Testis (tissue), 2 donors: ENCODE measurements at regions not wholly inside any gene's neighbourhood (a gene's known extent, or its start where the extent isn't known, plus 50 kb on each side); places are given as distances from the start of the nearest gene placed in this dataset.

Experiments used
- DNase-seq: peaks from one replicate; pipeline ENCODE4 v3.0.0-alpha.2; 2019
- H3K27ac ChIP-seq, 2 donors: fragments of 200-600 bp; sonication (generic); one replicate each; pipeline ENCODE4 v1.5.1; 2019
- H3K27me3 ChIP-seq: fragments of 200-600 bp; sonication (generic); one replicate; pipeline ENCODE4 v1.5.1; 2019
- H3K36me3 ChIP-seq: fragments of 200-600 bp; sonication (generic); one replicate; pipeline ENCODE4 v1.5.1; 2017; ENCODE audit warnings: low read depth; ENCODE audit errors: missing control alignments
- H3K4me1 ChIP-seq: fragments of 200-600 bp; sonication (generic); one replicate; pipeline ENCODE4 v1.5.1; 2019
- H3K4me3 ChIP-seq, 2 donors: fragments of 200-600 bp; sonication (generic); one replicate each; pipeline ENCODE4 v1.5.1; 2017 to 2019
- H3K9me3 ChIP-seq: fragments of 200-600 bp; sonication (generic); one replicate; pipeline ENCODE4 v1.5.1; 2017
- POLR2A ChIP-seq: fragments of 450-650 bp; IDR thresholded peaks from one replicate; pipeline ENCODE4 v1.6.1; 2017; ENCODE audit warnings: antibody characterized with exemption, mild to moderate bottlenecking, moderate library complexity
- WGBS, 2 donors: methylation state at CpG; one replicate each; pipeline ENCODE4 v1.1.5; 2018; 5-methylcytosine and 5-hydroxymethylcytosine counted together
- intact Hi-C: fragments of 100-400 bp; cut with DNase I; formaldehyde crosslinking; loops from one replicate; pipeline ENCODE4 v1.15.1; 2023; ENCODE audit warnings: low total_unique reads
- TF ChIP-seq, protein P1 (sequence below), 3 experiments: fragments of 450-650 bp in 2 of 3; fragments of 200-600 bp in 1 of 3; sonication (generic) in 1 of 3; IDR thresholded peaks; one replicate each; pipeline ENCODE4 v1.5.1; 2016 to 2019; ENCODE audit warnings: antibody characterized with exemption in 3 of 3, mild to moderate bottlenecking in 2 of 3, moderate library complexity in 1 of 3

DNA sequence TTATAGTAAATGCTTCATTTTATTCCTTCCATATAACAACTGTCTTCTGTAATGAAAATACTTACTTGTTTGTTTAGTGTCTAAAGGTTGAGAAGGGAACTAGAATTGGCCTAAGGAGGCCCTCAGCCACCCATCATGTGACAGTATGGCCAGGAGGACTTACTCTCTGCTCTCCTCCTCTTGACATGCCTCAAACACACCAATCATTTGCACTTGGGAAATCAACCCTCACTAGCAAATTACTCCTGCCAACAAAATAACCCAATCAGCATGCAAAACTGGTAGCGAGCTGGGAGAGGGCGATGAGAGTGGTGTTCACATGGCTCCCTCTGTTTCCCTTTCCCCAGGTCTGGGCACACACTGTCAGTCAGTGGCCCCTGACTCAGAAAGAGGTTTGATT, 58.6 kb upstream of the MEF2C start:
- Histone ChIP-seq H3K27me3 (no peaks in the 10 kb centered on the region), H3K4me1 (no peaks in the 10 kb centered on the region), H3K27ac (no peak overlapping the region), H3K9me3 (no peaks in the 10 kb centered on the region), H3K4me3 (no peak overlapping the region), H3K36me3 (no peaks in the 10 kb centered on the region)
- WGBS, 2 donors: 100% methylated on average over 2 of the region's 2 CpGs
- TF ChIP-seq POLR2A: no peak
- TF ChIP-seq, protein P1, sequence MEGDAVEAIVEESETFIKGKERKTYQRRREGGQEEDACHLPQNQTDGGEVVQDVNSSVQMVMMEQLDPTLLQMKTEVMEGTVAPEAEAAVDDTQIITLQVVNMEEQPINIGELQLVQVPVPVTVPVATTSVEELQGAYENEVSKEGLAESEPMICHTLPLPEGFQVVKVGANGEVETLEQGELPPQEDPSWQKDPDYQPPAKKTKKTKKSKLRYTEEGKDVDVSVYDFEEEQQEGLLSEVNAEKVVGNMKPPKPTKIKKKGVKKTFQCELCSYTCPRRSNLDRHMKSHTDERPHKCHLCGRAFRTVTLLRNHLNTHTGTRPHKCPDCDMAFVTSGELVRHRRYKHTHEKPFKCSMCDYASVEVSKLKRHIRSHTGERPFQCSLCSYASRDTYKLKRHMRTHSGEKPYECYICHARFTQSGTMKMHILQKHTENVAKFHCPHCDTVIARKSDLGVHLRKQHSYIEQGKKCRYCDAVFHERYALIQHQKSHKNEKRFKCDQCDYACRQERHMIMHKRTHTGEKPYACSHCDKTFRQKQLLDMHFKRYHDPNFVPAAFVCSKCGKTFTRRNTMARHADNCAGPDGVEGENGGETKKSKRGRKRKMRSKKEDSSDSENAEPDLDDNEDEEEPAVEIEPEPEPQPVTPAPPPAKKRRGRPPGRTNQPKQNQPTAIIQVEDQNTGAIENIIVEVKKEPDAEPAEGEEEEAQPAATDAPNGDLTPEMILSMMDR (IDR thresholded peaks at IDR 0.05): no peak
- intact Hi-C loops: no loop called here
- no peak for DNase-seq

DNA sequence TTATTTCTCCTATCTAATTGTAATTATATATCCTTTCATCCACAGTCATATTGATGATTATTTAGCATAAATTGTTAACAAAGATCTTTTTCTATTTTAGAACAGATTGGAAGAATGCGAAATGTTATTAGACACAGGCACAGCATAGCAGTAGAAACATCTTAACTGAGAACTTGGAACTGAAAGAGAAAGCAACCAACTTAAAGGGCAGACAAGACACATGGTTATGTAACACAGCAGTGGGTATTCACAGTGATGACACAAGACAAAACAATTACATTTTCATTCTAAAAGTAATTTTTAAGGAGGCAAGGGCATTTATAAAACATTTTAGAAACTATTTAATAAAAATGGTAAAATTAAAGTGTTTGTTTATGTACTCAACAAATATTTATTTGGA, 57.7 kb upstream of the MEF2C start:
- TF ChIP-seq POLR2A: no peak
- TF ChIP-seq, protein P1 (IDR thresholded peaks at IDR 0.05): no peak
- H3K27me3 ChIP-seq: no peaks in the 10 kb centered on the region
- no peaks in the 10 kb centered on the region for H3K4me1 ChIP-seq
- no peak for DNase-seq
- no peaks in the 10 kb centered on the region for H3K9me3 ChIP-seq
- no peak overlapping the region for H3K4me3 ChIP-seq
- H3K36me3 ChIP-seq: no peaks in the 10 kb centered on the region
- H3K27ac ChIP-seq: no peak overlapping the region
- WGBS, 2 donors: 86 to 89% methylated on average over 1 of the region's 1 CpG
- intact Hi-C loops: no loop called here

DNA sequence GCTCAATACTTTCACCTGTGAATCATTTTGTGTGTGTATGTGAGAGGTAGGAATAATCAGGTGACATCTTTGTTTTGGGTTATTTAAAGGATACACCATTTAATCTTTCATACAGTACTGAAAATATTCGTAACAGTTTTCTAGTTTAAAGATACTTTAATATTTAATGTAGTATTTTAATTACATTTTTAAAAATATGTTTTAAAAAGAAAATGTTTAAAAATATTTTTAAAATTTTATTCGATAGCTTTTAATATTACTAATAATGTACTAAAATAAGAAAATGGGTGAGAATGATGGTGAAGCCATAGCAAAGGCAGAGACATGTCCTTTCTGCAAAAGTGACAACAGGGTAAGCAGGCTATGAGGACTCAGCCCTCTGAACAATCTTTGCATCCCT, 56.3 kb upstream of the MEF2C start:
- H3K36me3 ChIP-seq: no peaks in the 10 kb centered on the region
- H3K9me3 ChIP-seq: no peaks in the 10 kb centered on the region
- H3K4me3 ChIP-seq: no peak overlapping the region
- TF ChIP-seq, protein P1 (IDR thresholded peaks at IDR 0.05): no peak
- TF ChIP-seq POLR2A: no peak
- H3K27ac ChIP-seq: no peak overlapping the region
- intact Hi-C loops: no loop called here
- DNase-seq: no peak
- 94 to 95% methylated on average over 2 of the region's 2 CpGs for WGBS, 2 donors
- no peaks in the 10 kb centered on the region for H3K4me1 ChIP-seq
- H3K27me3 ChIP-seq: no peaks in the 10 kb centered on the region

DNA sequence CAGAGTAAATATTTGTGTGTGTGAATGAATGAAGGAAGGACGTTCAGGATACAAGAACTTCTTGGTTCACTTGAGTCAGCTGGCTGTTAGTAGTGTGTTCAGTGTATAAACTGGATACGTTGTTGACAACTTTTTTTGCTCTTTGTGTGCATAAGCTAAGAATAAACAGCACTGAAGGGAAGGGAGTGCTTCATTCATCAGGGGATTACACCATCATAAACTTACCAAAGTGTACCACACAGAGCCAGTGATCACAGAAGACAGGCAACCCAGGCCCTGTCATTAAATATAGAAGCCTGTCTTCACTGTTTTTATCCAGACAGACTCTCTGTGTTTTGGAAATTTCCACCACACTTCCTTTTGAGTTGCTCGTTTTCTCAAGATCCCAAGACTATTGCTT, 55.5 kb upstream of the MEF2C start:
- Histone ChIP-seq H3K27me3 (no peaks in the 10 kb centered on the region), H3K9me3 (no peaks in the 10 kb centered on the region), H3K27ac (no peak overlapping the region), H3K4me3 (no peak overlapping the region), H3K36me3 (no peaks in the 10 kb centered on the region), H3K4me1 (no peaks in the 10 kb centered on the region)
- WGBS, 2 donors: 80 to 84% methylated on average over 3 of the region's 3 CpGs
- TF ChIP-seq, protein P1 (IDR thresholded peaks at IDR 0.05): no peak
- TF ChIP-seq POLR2A: no peak
- intact Hi-C loops: no loop called here
- no peak for DNase-seq

DNA sequence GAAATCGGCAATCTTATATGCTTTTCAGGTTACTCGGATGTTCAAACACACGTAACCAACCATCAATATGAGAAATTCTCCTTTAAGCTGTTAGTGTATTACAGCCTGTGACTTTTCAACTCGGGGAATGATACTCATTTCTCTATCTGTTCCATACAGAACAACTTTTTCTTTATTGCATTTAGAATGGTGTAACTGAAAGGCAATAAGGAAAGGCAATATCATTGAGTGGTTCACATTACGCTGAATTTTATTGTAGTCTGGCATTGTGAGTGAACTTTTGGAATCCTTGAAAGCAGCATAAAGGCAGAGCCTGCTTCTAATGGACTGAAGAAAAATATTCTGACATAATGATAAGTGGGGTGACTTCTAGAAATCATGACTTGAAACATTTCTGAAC, 54.4 kb upstream of the MEF2C start:
- intact Hi-C loops: no loop called here
- TF ChIP-seq, protein P1 (IDR thresholded peaks at IDR 0.05): no peak
- TF ChIP-seq POLR2A: no peak
- Histone ChIP-seq H3K36me3 (no peaks in the 10 kb centered on the region), H3K27ac (no peak overlapping the region), H3K9me3 (no peaks in the 10 kb centered on the region), H3K27me3 (no peaks in the 10 kb centered on the region), H3K4me3 (no peak overlapping the region), H3K4me1 (no peaks in the 10 kb centered on the region)
- no peak for DNase-seq
- WGBS, 2 donors: 92 to 97% methylated on average over 5 of the region's 5 CpGs
